GM18520 (cell line): ENCODE measurements at regions not wholly inside any gene's neighbourhood (a gene's known extent, or its start where the extent isn't known, plus 50 kb on each side); places are given as distances from the start of the nearest gene placed in this dataset.
"Not testable (repeated sequence)": the region's sequence is repeated elsewhere in the genome, so short reads cannot be mapped to it uniquely, and the experiment has no call there.

ENCODE experiments used
- ATAC-seq: cut with Tn5 transposase; IDR thresholded peaks from one replicate; pipeline ENCODE4 v1.9.1; 2021; ENCODE audit not compliant: unreplicated experiment

- no peak for ATAC-seq
Observed at GRCh38 chr2:183456177-183456576, 331.9 kb downstream of the NUP35 start.

- no peak for ATAC-seq
Observed at GRCh38 chr2:183458460-183458859, 334.2 kb downstream of the NUP35 start.

GRCh38 chr2:183459466-183459865, 335.2 kb downstream of the NUP35 start:
- ATAC-seq, result no peak

- ATAC-seq, result no peak
Observed at GRCh38 chr2:183463821-183464220, 339.6 kb downstream of the NUP35 start.

GRCh38 chr2:183465048-183465447, 340.8 kb downstream of the NUP35 start:
- ATAC-seq, result no peak

GRCh38 chr2:183474912-183475695, 350.9 kb downstream of the NUP35 start:
- no peak for ATAC-seq

- no peak for ATAC-seq
Observed at GRCh38 chr2:183476490-183476889, 352.2 kb downstream of the NUP35 start.

GRCh38 chr2:183477296-183477695, 353.1 kb downstream of the NUP35 start:
- no peak for ATAC-seq

- not testable (repeated sequence) for ATAC-seq
Observed at GRCh38 chr2:183478941-183479595, 354.8 kb downstream of the NUP35 start.

- no peak for ATAC-seq
Observed at GRCh38 chr2:183487326-183487725, 363.1 kb downstream of the NUP35 start.

GRCh38 chr2:183488421-183488820, 364.2 kb downstream of the NUP35 start:
- no peak for ATAC-seq

GRCh38 chr2:183490489-183490888, 366.2 kb downstream of the NUP35 start:
- ATAC-seq, result no peak

- no peak for ATAC-seq
Observed at GRCh38 chr2:183490914-183491313, 366.7 kb downstream of the NUP35 start.

GRCh38 chr2:183493040-183493439, 368.8 kb downstream of the NUP35 start:
- ATAC-seq, result no peak

GRCh38 chr2:183495079-183495478, 370.8 kb downstream of the NUP35 start:
- ATAC-seq, result no peak

- peak; percentile 99 for ATAC-seq
Observed at GRCh38 chr2:183495589-183496267, 371.5 kb downstream of the NUP35 start.

- no peak for ATAC-seq
Observed at GRCh38 chr2:183497861-183498260, 373.6 kb downstream of the NUP35 start.

GRCh38 chr2:183505911-183506310, 381.7 kb downstream of the NUP35 start:
- ATAC-seq, result peak; percentile 93

GRCh38 chr2:183511154-183511553, 386.9 kb downstream of the NUP35 start:
- ATAC-seq, result no peak

GRCh38 chr2:183519371-183520056, 395.3 kb downstream of the NUP35 start:
- ATAC-seq, result no peak

GRCh38 chr2:183521911-183522310, 397.7 kb downstream of the NUP35 start:
- ATAC-seq, result no peak
